Upper lobe of left lung (tissue), 4 donors: ENCODE measurements at regions not wholly inside any gene's neighbourhood (a gene's known extent, or its start where the extent isn't known, plus 50 kb on each side); places are given as distances from the start of the nearest gene placed in this dataset.

Experiments
- CTCF ChIP-seq, 6 experiments: fragments of 450-650 bp in 4 of 6; fragments of 200-600 bp in 2 of 6; sonication (generic) in 2 of 6; IDR thresholded peaks; one replicate each; pipeline ENCODE4 v1.5.1; 2016 to 2019; ENCODE audit warnings: antibody characterized with exemption in 6 of 6
- EP300 ChIP-seq, 4 donors: sonication (generic); formaldehyde crosslinking; IDR thresholded peaks; one replicate each; pipeline ENCODE4 v1.5.1; 2017; ENCODE audit warnings: antibody characterized with exemption in 4 of 4, control low read depth in 2 of 4

- TF ChIP-seq EP300 (IDR thresholded peaks at IDR 0.05) (no peak), CTCF (IDR thresholded peaks at IDR 0.05) (no peak)
These were observed 460.2 kb downstream of the DNAJB9 start for GRCh38 chr7:109029866-109030265.
